Chondrocyte (in vitro differentiated cells): ENCODE measurements at regions not wholly inside any gene's neighbourhood (a gene's known extent, or its start where the extent isn't known, plus 50 kb on each side); places are given as distances from the start of the nearest gene placed in this dataset.

Source experiments
- DNase-seq: peaks from one replicate; pipeline ENCODE4 v3.0.0; 2021; ENCODE audit warnings: mixed read lengths, low spot score
- H3K27ac Mint-ChIP-seq: one replicate; pipeline ENCODE4 v1.8.0; 2021; ENCODE audit warnings: mild to moderate bottlenecking, moderate library complexity, mixed read lengths; ENCODE audit not compliant: unreplicated experiment
- H3K27me3 Mint-ChIP-seq: 2 replicates; pipeline ENCODE4 v1.8.0; 2021; ENCODE audit warnings: low read depth, mixed read lengths
- H3K36me3 Mint-ChIP-seq: 2 replicates; pipeline ENCODE4 v1.8.0; 2021; ENCODE audit warnings: low read depth, mixed read lengths
- H3K4me1 Mint-ChIP-seq: 2 replicates; pipeline ENCODE4 v1.8.0; 2021; ENCODE audit warnings: low read depth, mild to moderate bottlenecking, mixed read lengths
- H3K4me3 Mint-ChIP-seq: one replicate; pipeline ENCODE4 v1.8.0; 2021; ENCODE audit warnings: mild to moderate bottlenecking, moderate library complexity, mixed read lengths; ENCODE audit not compliant: unreplicated experiment
- H3K9me3 Mint-ChIP-seq: 2 replicates; pipeline ENCODE4 v1.8.0; 2021; ENCODE audit warnings: low read depth, mixed read lengths
- TF ChIP-seq, protein P1 (sequence below): fragments of 200-600 bp; sonication (generic); IDR thresholded peaks from 2 replicates; pipeline ENCODE4 v1.5.0; 2021; ENCODE audit warnings: antibody characterized with exemption, mild to moderate bottlenecking, moderate library complexity

DNA sequence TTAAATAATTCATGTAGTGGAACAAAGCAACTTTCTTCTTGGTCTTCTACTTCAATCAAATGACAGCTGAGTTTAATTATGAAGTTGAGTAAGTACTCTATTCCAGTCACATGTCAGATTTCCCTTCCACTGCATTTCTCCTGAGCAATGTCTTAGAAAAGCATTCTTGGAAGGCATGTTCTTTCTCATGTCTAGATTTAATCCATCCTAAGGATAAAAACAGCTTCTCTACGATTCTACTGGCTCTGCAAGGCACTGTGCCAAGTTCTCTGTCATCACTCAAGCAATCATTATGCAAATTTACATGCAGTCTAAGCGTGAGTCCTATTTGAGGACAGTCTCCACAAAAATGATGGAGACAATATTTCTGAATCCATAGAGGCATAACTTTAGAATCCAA, 142.4 kb downstream of the YIPF5 start:
- TF ChIP-seq, protein P1, sequence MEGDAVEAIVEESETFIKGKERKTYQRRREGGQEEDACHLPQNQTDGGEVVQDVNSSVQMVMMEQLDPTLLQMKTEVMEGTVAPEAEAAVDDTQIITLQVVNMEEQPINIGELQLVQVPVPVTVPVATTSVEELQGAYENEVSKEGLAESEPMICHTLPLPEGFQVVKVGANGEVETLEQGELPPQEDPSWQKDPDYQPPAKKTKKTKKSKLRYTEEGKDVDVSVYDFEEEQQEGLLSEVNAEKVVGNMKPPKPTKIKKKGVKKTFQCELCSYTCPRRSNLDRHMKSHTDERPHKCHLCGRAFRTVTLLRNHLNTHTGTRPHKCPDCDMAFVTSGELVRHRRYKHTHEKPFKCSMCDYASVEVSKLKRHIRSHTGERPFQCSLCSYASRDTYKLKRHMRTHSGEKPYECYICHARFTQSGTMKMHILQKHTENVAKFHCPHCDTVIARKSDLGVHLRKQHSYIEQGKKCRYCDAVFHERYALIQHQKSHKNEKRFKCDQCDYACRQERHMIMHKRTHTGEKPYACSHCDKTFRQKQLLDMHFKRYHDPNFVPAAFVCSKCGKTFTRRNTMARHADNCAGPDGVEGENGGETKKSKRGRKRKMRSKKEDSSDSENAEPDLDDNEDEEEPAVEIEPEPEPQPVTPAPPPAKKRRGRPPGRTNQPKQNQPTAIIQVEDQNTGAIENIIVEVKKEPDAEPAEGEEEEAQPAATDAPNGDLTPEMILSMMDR: no peak
- H3K27me3 Mint-ChIP-seq: no peaks in the 10 kb centered on the region
- DNase-seq: no peak
- H3K27ac Mint-ChIP-seq: peak overlapping the region; percentile 55
- H3K4me1 Mint-ChIP-seq: peaks cover 15% of the 10 kb centered on the region
- H3K36me3 Mint-ChIP-seq: no peaks in the 10 kb centered on the region
- no peak overlapping the region for H3K4me3 Mint-ChIP-seq
- H3K9me3 Mint-ChIP-seq: no peaks in the 10 kb centered on the region

DNA sequence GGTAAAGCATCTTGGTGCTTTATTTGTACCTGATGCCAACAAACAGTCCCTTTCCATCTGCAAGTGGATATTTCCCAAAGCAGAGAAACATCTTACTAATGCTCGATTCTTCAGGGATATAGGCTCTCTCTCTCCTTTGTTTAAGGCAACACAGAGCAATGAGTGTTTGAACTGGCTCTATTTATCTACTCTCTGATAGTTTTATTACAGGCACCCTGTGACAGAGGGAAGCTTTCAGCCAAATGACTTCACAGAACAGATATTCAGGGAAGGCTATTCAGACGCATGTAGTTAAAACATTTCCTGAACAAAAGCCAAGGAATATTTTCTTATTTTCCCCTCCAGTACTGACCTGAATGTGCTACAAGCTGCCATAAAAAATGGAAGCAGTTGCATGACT, 141.8 kb downstream of the YIPF5 start:
- Mint-ChIP-seq H3K27ac (peak overlapping the region; percentile 68), H3K4me3 (no peak overlapping the region), H3K4me1 (peaks cover 15% of the 10 kb centered on the region), H3K9me3 (no peaks in the 10 kb centered on the region), H3K36me3 (no peaks in the 10 kb centered on the region), H3K27me3 (no peaks in the 10 kb centered on the region)
- TF ChIP-seq, protein P1: no peak
- DNase-seq: no peak

DNA sequence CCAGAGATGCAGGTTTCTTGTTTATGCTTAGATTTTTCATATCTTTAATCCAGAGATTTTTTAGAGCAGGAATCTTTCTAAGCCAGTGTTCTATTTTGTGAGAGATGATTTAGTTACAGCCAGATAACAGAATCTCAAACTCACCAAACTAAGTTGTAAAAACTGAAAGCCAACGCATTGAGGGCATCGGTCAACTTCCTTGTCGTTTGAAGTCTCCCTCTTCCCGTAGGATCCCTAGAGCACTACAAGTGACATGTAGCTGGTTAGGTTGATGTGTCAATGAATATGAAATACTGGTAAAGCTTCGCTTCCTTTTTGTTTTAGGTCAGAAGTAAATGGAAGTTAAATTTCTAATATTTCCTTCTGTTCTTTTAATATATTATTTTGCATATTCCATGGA, 139.6 kb downstream of the YIPF5 start:
- no peak overlapping the region for H3K4me3 Mint-ChIP-seq
- no peaks in the 10 kb centered on the region for H3K9me3 Mint-ChIP-seq
- H3K27ac Mint-ChIP-seq: no peak overlapping the region
- TF ChIP-seq, protein P1: no peak
- no peaks in the 10 kb centered on the region for H3K27me3 Mint-ChIP-seq
- DNase-seq: no peak
- H3K36me3 Mint-ChIP-seq: no peaks in the 10 kb centered on the region
- peaks cover 19% of the 10 kb centered on the region for H3K4me1 Mint-ChIP-seq

DNA sequence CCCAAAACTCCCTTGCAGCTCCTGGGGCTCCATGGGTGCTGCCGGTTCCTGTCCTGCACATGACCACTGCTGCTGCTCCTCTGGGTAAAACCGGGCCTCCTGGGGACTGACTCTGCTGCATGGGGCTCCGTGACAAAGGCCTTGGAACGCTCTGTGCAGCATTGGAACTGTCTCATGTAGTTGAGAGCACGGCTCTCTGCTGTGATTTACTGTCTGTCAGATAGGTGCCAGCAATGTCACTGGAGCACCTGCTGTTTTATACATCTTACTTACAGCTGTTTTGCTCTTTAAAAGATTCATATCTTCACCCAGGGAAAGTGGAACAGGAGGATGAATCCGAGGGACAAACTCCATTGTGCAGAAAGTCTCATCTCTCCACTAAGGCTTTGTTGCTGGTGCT, 138.1 kb downstream of the YIPF5 start:
- TF ChIP-seq, protein P1: no peak
- Mint-ChIP-seq H3K27me3 (no peaks in the 10 kb centered on the region), H3K4me3 (no peak overlapping the region), H3K4me1 (peaks cover 24% of the 10 kb centered on the region), H3K36me3 (no peaks in the 10 kb centered on the region), H3K27ac (no peak overlapping the region), H3K9me3 (no peaks in the 10 kb centered on the region)
- DNase-seq: no peak

DNA sequence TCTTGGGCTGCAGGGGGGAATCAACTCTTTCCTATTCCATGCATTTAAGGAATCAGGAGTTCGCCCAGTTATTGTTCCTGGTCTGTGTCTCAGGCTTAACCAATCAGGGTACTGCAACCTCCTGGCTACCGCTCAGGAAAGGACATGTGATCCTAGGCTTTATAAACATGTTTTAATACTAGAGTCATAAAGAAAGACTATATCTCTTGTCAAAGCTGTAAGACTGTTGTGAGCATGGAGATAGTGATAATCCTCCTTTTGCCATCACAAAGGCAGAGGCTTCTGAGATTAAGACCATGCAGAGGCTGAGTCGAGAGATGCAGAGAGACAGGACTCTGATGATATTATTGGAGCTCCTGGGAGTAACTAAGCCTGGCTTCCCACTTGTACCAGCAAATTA, 137.0 kb downstream of the YIPF5 start:
- TF ChIP-seq, protein P1: no peak
- Mint-ChIP-seq H3K27ac (no peak overlapping the region), H3K9me3 (no peaks in the 10 kb centered on the region), H3K4me1 (peaks cover 17% of the 10 kb centered on the region), H3K4me3 (no peak overlapping the region), H3K27me3 (no peaks in the 10 kb centered on the region), H3K36me3 (no peaks in the 10 kb centered on the region)
- no peak for DNase-seq
